ENCODE measurements at regions not wholly inside any gene's neighbourhood (a gene's known extent, or its start where the extent isn't known, plus 50 kb on each side); places are given as distances from the start of the nearest gene placed in this dataset.

DNA sequence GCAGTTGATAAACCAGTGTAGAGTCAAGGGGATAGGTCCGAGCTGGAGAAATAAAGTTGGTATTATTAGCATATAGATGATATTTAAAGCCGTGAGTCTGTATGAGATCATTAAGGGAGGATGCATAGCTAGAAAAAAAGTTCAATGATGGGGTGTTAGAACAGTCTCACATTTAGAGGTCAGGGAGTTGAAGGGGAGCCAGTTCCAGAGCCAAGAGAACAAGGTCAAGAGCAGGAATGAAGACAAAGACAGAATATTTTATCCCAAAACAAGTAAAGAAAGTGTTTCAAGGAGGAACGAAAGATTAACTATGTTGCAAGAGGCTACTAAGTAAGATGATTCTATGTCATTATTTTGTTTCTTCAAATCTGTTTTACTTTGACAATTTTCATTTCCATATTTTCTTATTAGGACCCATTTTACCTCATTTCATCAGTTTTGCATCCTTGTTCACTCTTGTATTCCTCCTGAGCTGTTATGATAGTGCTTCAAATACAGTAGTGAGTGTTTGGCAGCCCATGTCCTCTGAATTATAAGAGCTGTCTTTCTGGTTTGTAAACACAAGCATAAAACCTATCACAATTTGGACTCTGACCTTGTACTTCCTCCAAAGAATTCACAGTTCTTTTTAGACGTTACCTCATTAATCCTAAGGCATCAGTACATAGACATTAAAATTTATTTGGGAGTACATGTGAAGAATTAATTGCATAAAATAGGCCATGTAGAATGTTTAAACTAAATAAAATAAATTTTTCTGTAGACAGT, 695.7 kb upstream of the NECTIN3 start:
- intact Hi-C loops (cut with micrococcal nuclease; ENCODE audit: unreplicated experiment): no loop called here

GRCh38 chr3:110378481-110378880, 693.1 kb upstream of the NECTIN3 start:
- Mint-ChIP-seq H3K27me3 (ENCODE audit: unreplicated experiment) (no peaks in the 10 kb centered on the region), H3K9me3 (ENCODE audit: low read depth, unreplicated experiment) (no peaks in the 10 kb centered on the region), H3K36me3 (ENCODE audit: insufficient read depth, unreplicated experiment) (no peaks in the 10 kb centered on the region), H3K27ac (ENCODE audit: unreplicated experiment) (no peak overlapping the region), H3K4me1 (ENCODE audit: low read depth, unreplicated experiment) (peaks cover 18% of the 10 kb centered on the region), H3K4me3 (ENCODE audit: low read depth, unreplicated experiment) (no peak overlapping the region)
- DNase-seq: no peak
- intact Hi-C loops (cut with micrococcal nuclease; ENCODE audit: unreplicated experiment): no loop called here
- CTCF ChIA-PET: no interaction called here
- no TSS peak for BruUV-seq (replicated peaks)
- TF ChIP-seq, protein P1, sequence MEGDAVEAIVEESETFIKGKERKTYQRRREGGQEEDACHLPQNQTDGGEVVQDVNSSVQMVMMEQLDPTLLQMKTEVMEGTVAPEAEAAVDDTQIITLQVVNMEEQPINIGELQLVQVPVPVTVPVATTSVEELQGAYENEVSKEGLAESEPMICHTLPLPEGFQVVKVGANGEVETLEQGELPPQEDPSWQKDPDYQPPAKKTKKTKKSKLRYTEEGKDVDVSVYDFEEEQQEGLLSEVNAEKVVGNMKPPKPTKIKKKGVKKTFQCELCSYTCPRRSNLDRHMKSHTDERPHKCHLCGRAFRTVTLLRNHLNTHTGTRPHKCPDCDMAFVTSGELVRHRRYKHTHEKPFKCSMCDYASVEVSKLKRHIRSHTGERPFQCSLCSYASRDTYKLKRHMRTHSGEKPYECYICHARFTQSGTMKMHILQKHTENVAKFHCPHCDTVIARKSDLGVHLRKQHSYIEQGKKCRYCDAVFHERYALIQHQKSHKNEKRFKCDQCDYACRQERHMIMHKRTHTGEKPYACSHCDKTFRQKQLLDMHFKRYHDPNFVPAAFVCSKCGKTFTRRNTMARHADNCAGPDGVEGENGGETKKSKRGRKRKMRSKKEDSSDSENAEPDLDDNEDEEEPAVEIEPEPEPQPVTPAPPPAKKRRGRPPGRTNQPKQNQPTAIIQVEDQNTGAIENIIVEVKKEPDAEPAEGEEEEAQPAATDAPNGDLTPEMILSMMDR (IDR thresholded peaks at IDR 0.05; ENCODE audit: unreplicated experiment): no peak

More for the DNA sequence above, 695.7 kb upstream of the NECTIN3 start:
- H3K9me3 Mint-ChIP-seq (ENCODE audit: low read depth, unreplicated experiment): no peaks in the 10 kb centered on the region
- TF ChIP-seq, protein P1 (IDR thresholded peaks at IDR 0.05; ENCODE audit: unreplicated experiment): no peak
- BruUV-seq (replicated peaks): no TSS peak
- H3K27me3 Mint-ChIP-seq (ENCODE audit: unreplicated experiment): no peaks in the 10 kb centered on the region
- no peak overlapping the region for H3K27ac Mint-ChIP-seq (ENCODE audit: unreplicated experiment)
- peaks cover 18% of the 10 kb centered on the region for H3K4me1 Mint-ChIP-seq (ENCODE audit: low read depth, unreplicated experiment)
- CTCF ChIA-PET: interaction anchor here (0.6 kb wide), 1 partner anchor 1131 kb away, joined by 3 read pairs; no protein-coding TSS in a partner anchor
- H3K4me3 Mint-ChIP-seq (ENCODE audit: low read depth, unreplicated experiment): no peak overlapping the region
- no peak for DNase-seq
- no peaks in the 10 kb centered on the region for H3K36me3 Mint-ChIP-seq (ENCODE audit: insufficient read depth, unreplicated experiment)

- DNase-seq: no peak
- intact Hi-C loops (cut with micrococcal nuclease; ENCODE audit: unreplicated experiment): no loop called here
- H3K27me3 Mint-ChIP-seq (ENCODE audit: unreplicated experiment): no peaks in the 10 kb centered on the region
- CTCF ChIA-PET: no interaction called here
- TF ChIP-seq, protein P1 (IDR thresholded peaks at IDR 0.05; ENCODE audit: unreplicated experiment): no peak
- no peaks in the 10 kb centered on the region for H3K36me3 Mint-ChIP-seq (ENCODE audit: insufficient read depth, unreplicated experiment)
- H3K27ac Mint-ChIP-seq (ENCODE audit: unreplicated experiment): no peak overlapping the region
- H3K4me3 Mint-ChIP-seq (ENCODE audit: low read depth, unreplicated experiment): no peak overlapping the region
- no peaks in the 10 kb centered on the region for H3K9me3 Mint-ChIP-seq (ENCODE audit: low read depth, unreplicated experiment)
- BruUV-seq (replicated peaks): no TSS peak
- H3K4me1 Mint-ChIP-seq (ENCODE audit: low read depth, unreplicated experiment): peaks cover 10% of the 10 kb centered on the region
Measured at GRCh38 chr3:110381992-110382391, 689.6 kb upstream of the NECTIN3 start.

GRCh38 chr3:110383356-110383755, 688.3 kb upstream of the NECTIN3 start:
- Mint-ChIP-seq H3K27ac (ENCODE audit: unreplicated experiment) (no peak overlapping the region), H3K4me1 (ENCODE audit: low read depth, unreplicated experiment) (peaks cover 10% of the 10 kb centered on the region), H3K9me3 (ENCODE audit: low read depth, unreplicated experiment) (peaks cover 2% of the 10 kb centered on the region), H3K36me3 (ENCODE audit: insufficient read depth, unreplicated experiment) (no peaks in the 10 kb centered on the region), H3K4me3 (ENCODE audit: low read depth, unreplicated experiment) (no peak overlapping the region), H3K27me3 (ENCODE audit: unreplicated experiment) (no peaks in the 10 kb centered on the region)
- intact Hi-C loops (cut with micrococcal nuclease; ENCODE audit: unreplicated experiment): no loop called here
- DNase-seq: no peak
- no TSS peak for BruUV-seq (replicated peaks)
- CTCF ChIA-PET: no interaction called here
- TF ChIP-seq, protein P1 (IDR thresholded peaks at IDR 0.05; ENCODE audit: unreplicated experiment): no peak

All from Calu3 (cell line).